ENCODE measurements at regions not wholly inside any gene's neighbourhood (a gene's known extent, or its start where the extent isn't known, plus 50 kb on each side); places are given as distances from the start of the nearest gene placed in this dataset.
"Not testable (repeated sequence)": the region's sequence is repeated elsewhere in the genome, so short reads cannot be mapped to it uniquely, and the experiment has no call there.

DNA sequence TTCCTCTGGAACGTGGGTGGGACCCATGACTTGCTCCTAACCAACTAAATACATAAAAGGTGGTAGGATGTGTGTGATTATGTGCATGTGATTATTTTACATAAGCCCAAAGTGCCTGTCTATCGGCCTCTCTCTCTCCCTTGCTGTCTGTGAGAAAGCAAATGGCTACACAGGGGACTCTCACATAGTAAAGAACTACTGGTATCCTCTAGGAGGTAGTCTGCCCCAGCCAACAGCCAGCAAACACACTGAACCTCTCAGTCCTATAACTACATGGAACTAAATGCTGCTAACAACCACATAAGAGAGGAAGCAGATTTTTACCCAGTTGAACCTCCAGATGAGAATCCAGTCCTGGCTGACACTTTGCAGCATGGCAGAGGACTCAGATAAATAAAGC, 1249.4 kb downstream of the ADGRL3 start:
- TF ChIP-seq, protein P1, sequence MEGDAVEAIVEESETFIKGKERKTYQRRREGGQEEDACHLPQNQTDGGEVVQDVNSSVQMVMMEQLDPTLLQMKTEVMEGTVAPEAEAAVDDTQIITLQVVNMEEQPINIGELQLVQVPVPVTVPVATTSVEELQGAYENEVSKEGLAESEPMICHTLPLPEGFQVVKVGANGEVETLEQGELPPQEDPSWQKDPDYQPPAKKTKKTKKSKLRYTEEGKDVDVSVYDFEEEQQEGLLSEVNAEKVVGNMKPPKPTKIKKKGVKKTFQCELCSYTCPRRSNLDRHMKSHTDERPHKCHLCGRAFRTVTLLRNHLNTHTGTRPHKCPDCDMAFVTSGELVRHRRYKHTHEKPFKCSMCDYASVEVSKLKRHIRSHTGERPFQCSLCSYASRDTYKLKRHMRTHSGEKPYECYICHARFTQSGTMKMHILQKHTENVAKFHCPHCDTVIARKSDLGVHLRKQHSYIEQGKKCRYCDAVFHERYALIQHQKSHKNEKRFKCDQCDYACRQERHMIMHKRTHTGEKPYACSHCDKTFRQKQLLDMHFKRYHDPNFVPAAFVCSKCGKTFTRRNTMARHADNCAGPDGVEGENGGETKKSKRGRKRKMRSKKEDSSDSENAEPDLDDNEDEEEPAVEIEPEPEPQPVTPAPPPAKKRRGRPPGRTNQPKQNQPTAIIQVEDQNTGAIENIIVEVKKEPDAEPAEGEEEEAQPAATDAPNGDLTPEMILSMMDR (IDR thresholded peaks at IDR 0.05), result no peak
- no peak for TF ChIP-seq EP300 (IDR thresholded peaks at IDR 0.05)
- TF ChIP-seq POLR2A (IDR thresholded peaks at IDR 0.05), result no peak
- 59 to 79% methylated on average over 2 of the region's 2 CpGs for WGBS, 2 donors
- no peak for DNase-seq (ENCODE audit: low spot score in 2 of 2)
- H3K27me3 ChIP-seq, result no peaks in the 10 kb centered on the region
- no peaks in the 10 kb centered on the region for H3K4me1 ChIP-seq
- H3K36me3 ChIP-seq, result no peaks in the 10 kb centered on the region
- H3K27ac ChIP-seq, result no peak overlapping the region
- H3K9me3 ChIP-seq, result no peaks in the 10 kb centered on the region
- H3K4me3 ChIP-seq, result no peak overlapping the region

DNA sequence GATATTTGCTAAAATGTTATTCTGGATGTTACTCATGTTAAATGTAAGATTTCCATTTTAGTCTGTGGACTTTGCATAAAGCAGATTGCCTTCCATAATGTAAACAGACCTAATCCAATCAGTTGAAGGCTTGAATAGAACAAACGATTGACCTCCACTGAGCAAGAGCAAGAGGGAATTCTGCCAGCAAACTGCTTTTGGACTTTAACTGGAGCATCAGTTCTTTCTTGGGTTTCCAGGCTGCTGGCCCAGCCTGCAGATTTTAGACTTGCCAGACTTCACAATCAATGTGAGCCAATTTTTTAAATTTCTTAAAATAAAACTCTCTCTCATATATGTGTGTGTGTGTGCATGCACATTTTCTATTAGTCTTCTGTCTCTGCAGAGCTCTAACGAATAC, 1248.8 kb downstream of the ADGRL3 start:
- TF ChIP-seq EP300 (IDR thresholded peaks at IDR 0.05) (no peak), POLR2A (IDR thresholded peaks at IDR 0.05) (no peak)
- TF ChIP-seq, protein P1 (IDR thresholded peaks at IDR 0.05), result no peak
- no peaks in the 10 kb centered on the region for H3K9me3 ChIP-seq
- no peak for DNase-seq (ENCODE audit: low spot score in 2 of 2)
- 54 to 56% methylated on average over 2 of the region's 2 CpGs for WGBS, 2 donors
- no peaks in the 10 kb centered on the region for H3K36me3 ChIP-seq
- H3K4me1 ChIP-seq, result no peaks in the 10 kb centered on the region
- no peak overlapping the region for H3K27ac ChIP-seq
- no peak overlapping the region for H3K4me3 ChIP-seq
- no peaks in the 10 kb centered on the region for H3K27me3 ChIP-seq

DNA sequence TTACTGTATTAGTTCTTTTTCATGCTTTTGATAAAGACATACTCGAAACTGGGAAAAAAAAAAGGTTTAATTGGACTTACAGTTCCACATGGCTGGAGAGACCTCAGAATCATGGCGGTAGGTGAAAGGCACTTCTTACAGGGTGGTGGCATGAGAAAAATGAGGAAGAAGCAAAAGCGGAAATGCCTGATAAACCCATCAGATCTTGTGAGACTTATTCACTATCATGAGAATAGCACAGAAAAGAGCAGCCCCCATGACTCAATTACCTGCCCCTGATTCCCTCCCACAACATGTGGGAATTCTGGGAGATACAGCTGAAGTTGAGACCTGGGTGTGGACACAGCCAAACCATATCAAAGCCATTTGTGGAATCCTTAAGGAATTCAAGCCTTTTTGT, 1238.9 kb downstream of the ADGRL3 start:
- TF ChIP-seq, protein P1 (IDR thresholded peaks at IDR 0.05), result no peak
- TF ChIP-seq EP300 (IDR thresholded peaks at IDR 0.05) (no peak), POLR2A (IDR thresholded peaks at IDR 0.05) (no peak)
- no peak overlapping the region for H3K4me3 ChIP-seq
- 64 to 88% methylated on average over 3 of the region's 3 CpGs for whole genome bisulfite sequencing, 2 donors
- H3K36me3 ChIP-seq, result no peaks in the 10 kb centered on the region
- H3K27me3 ChIP-seq, result no peaks in the 10 kb centered on the region
- H3K9me3 ChIP-seq, result peaks cover 0 to 12% (median 0%) of the 10 kb centered on the region in 4 donors
- no peak overlapping the region for H3K27ac ChIP-seq
- no peaks in the 10 kb centered on the region for H3K4me1 ChIP-seq
- no peak for DNase-seq (ENCODE audit: low spot score in 2 of 2)

DNA sequence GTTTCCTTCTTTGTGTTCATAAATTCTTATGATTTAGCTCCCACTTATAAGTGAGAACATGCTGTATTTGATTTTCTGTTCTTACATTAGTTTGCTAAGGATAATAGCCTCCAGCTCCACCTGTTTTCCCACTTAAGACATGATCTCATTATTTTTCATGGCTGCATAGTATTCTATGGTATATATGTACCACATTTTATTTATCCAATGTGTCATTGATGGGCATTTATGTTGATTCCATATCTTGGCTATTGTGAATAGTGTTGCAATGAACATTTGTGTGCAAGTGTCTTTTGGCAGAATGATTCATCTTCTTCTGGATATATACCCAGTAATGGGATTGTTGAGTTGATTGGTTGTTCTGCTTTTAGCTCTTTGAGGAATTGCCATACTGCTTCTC, 1234.8 kb downstream of the ADGRL3 start:
- Histone ChIP-seq H3K27me3 (no peaks in the 10 kb centered on the region), H3K27ac (no peak overlapping the region), H3K9me3 (no peaks in the 10 kb centered on the region), H3K4me3 (no peak overlapping the region), H3K36me3 (no peaks in the 10 kb centered on the region), H3K4me1 (no peaks in the 10 kb centered on the region)
- no peak for TF ChIP-seq POLR2A (IDR thresholded peaks at IDR 0.05)
- TF ChIP-seq, protein P1 (IDR thresholded peaks at IDR 0.05), result no peak
- no peak for TF ChIP-seq EP300 (IDR thresholded peaks at IDR 0.05)
- no peak for DNase-seq (ENCODE audit: low spot score in 2 of 2)

DNA sequence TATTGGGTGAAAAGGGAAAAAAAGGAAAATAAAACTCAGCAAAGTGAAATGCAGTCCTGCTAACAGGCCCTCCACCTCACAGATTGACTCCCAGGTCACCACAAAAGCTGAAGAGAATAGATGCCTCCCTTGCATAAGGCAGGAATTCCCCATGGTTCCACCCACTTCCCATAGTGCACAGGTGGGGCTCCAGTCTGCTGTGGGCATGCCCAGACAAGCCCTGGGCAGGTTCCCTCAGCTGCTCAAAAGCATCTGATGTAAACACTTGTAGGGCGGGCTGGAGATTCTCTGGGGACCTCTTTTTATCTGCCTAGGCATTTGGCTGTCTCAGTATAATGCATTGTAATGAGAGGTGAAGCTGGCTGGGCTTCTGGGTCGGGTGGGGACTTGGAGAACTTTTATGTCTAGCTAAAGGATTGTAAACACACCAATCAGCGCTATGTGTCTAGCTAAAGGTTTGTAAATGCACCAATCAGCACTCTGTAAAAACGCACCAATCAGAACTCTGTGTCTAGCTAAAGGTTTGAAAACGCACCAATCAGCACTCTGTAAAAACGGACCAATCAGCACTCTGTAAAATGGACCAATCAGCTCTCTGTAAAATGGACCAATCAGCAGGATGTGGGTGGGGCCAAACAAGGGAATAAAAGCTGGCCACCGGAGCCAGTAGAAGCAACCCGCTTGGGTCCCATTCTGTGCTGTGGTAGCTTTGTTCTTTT, 1231.5 kb downstream of the ADGRL3 start:
- not testable (repeated sequence) for H3K4me3 ChIP-seq; H3K36me3 ChIP-seq; H3K9me3 ChIP-seq; DNase-seq (ENCODE audit: low spot score in 2 of 2); H3K27me3 ChIP-seq; H3K27ac ChIP-seq; H3K4me1 ChIP-seq
- WGBS, 2 donors, result 92 to 93% methylated on average over 8 of the region's 8 CpGs

DNA sequence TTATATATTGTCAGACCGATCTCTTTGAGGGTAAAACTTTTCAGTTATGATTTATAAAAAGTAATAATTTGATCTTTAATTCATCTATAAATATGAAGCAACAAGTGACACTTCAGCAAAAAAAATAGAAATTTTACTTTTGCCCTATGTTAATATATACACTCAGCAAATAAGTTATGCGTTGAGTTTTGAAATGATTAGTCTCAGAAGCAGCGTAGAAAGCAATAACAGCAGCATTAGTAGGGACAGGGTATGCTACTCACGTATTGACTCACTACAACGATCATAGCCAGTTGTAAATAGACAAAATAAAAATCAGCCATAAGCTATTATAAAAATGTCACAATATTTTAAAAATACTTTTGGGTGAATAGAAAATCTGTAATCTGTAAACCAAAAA, 1229.2 kb downstream of the ADGRL3 start:
- no peaks in the 10 kb centered on the region for H3K36me3 ChIP-seq
- no peak for DNase-seq (ENCODE audit: low spot score in 2 of 2)

More for the DNA sequence above, 1229.2 kb downstream of the ADGRL3 start:
- Histone ChIP-seq H3K4me1 (no peaks in the 10 kb centered on the region), H3K27me3 (no peaks in the 10 kb centered on the region), H3K9me3 (no peaks in the 10 kb centered on the region), H3K27ac (no peak overlapping the region), H3K4me3 (no peak overlapping the region)
- TF ChIP-seq, protein P1 (IDR thresholded peaks at IDR 0.05), result no peak
- no peak for TF ChIP-seq POLR2A (IDR thresholded peaks at IDR 0.05)
- TF ChIP-seq EP300 (IDR thresholded peaks at IDR 0.05), result no peak
- WGBS, 2 donors, result 88 to 94% methylated on average over 5 of the region's 5 CpGs
